Activated T-cell treated with anti-CD3 and anti-CD28 coated beads, Interleukin-2, amount 50 U/mL, for 72 hours (primary cell): ENCODE measurements at regions not wholly inside any gene's neighbourhood (a gene's known extent, or its start where the extent isn't known, plus 50 kb on each side); places are given as distances from the start of the nearest gene placed in this dataset.
"Not testable (repeated sequence)": the region's sequence is repeated elsewhere in the genome, so short reads cannot be mapped to it uniquely, and the experiment has no call there.

Experiments
- ATAC-seq, 2 donors: fragments of 150-1000 bp; cut with Tn5 transposase; replicated peaks in 1 of 2; 2 replicates each; pipeline ENCODE4 v1.10.0; 2021; ENCODE audit warnings: moderate library complexity in 2 of 2, mild to moderate bottlenecking in 1 of 2
- DNase-seq, 2 donors: peaks; one replicate each; pipeline ENCODE4 v3.0.0; 2021 to 2022; ENCODE audit warnings: mixed read lengths in 1 of 2
- H3K27ac Mint-ChIP-seq: one replicate; pipeline ENCODE4 v1.8.0; 2022; ENCODE audit warnings: mild to moderate bottlenecking, moderate library complexity, mixed read lengths
- H3K27me3 Mint-ChIP-seq: one replicate; pipeline ENCODE4 v1.8.0; 2022; ENCODE audit warnings: low read depth, mixed read lengths
- H3K36me3 Mint-ChIP-seq, 2 donors: one replicate each; pipeline ENCODE4 v1.8.0; 2022; ENCODE audit warnings: mixed read lengths in 2 of 2, mild to moderate bottlenecking in 1 of 2; ENCODE audit not compliant: insufficient read depth in 2 of 2
- H3K4me1 Mint-ChIP-seq: one replicate; pipeline ENCODE4 v1.8.0; 2022; ENCODE audit warnings: low read depth, mixed read lengths
- H3K4me3 Mint-ChIP-seq, 2 donors: one replicate each; pipeline ENCODE4 v1.8.0; 2022; ENCODE audit warnings: mild to moderate bottlenecking in 2 of 2, mixed read lengths in 2 of 2, moderate library complexity in 2 of 2
- H3K9me3 Mint-ChIP-seq, 2 donors: one replicate each; pipeline ENCODE4 v1.8.0; 2022; ENCODE audit warnings: mixed read lengths in 2 of 2

DNA sequence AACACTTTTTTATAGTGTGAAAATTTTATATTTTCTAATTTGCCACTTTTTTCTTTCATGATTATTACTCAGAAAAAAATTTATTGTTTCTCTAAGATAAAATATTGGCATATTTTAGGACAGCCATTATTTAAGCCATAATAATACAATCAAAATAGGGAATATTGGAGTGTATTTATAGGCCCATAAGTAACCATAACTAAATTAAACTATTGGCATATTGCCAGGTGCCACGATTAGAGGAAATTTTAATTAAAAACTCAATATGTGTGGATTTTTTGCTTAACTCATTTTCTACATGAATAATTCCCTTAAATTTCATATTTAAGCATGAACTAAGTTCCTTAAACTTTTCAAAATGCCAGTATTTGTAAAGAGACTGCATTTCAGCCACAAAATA is 587.8 kb downstream of the IPMK start:
- DNase-seq, result no peak
- H3K9me3 Mint-ChIP-seq, result peaks cover 9 to 10% of the 10 kb centered on the region in 2 donors
- no peaks in the 10 kb centered on the region for H3K4me1 Mint-ChIP-seq
- no peak overlapping the region for H3K27ac Mint-ChIP-seq
- peaks cover 0 to 2% of the 10 kb centered on the region in 2 donors for H3K36me3 Mint-ChIP-seq
- no peak overlapping the region for H3K4me3 Mint-ChIP-seq
- no peaks in the 10 kb centered on the region for H3K27me3 Mint-ChIP-seq
- ATAC-seq, result no peak

DNA sequence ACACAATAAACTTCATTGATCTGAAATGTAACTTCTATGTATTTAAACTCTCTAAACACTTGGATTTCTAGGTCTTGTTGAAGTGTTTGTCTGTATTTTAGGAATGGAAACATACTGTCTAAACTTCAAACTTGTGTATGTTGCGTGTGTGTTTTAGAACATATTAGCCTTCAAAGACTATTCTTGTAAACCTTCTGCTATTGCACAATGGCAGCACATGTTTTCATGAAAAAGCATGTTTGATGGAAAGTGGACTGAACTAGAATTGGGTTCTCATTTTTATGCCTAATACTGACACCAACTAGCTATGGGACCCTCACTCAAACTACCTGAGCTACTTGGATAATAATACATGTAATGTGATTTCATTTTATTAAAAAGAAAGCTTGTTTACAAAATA is 592.6 kb downstream of the IPMK start:
- Mint-ChIP-seq H3K4me1 (no peaks in the 10 kb centered on the region), H3K36me3 (no peaks in the 10 kb centered on the region), H3K4me3 (no peak overlapping the region), H3K27me3 (no peaks in the 10 kb centered on the region), H3K9me3 (peaks cover 7 to 11% of the 10 kb centered on the region in 2 donors), H3K27ac (no peak overlapping the region)
- DNase-seq, result no peak
- ATAC-seq, result no peak

DNA sequence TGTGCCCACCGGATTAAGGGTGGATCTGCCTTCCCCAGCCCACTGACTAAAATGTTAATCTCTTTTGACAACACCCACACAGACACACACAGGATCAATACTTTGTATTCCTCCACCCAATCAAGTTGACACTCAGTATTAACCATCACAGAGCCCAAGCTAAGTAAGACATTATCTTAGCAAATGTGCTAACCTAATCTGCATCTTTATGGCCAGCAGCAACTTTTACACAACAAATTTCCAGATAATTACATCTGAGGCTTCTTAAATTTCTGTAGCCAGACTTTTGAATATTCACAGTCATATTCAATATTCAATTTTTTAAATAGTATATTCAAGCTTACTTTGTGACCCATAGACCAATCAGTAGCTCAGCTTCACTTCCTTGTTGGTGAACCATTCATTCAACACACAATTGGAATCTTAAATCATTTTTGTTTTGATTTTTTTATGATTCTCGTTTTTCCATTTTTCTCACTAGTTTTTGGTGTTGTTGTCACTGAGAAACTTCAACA is 594.2 kb downstream of the IPMK start:
- no peaks in the 10 kb centered on the region for H3K36me3 Mint-ChIP-seq
- DNase-seq (no peak), ATAC-seq (no peak)
- H3K27me3 Mint-ChIP-seq, result no peaks in the 10 kb centered on the region
- H3K4me3 Mint-ChIP-seq, result no peak overlapping the region
- peaks cover 5 to 12% of the 10 kb centered on the region in 2 donors for H3K9me3 Mint-ChIP-seq
- no peaks in the 10 kb centered on the region for H3K4me1 Mint-ChIP-seq
- no peak overlapping the region for H3K27ac Mint-ChIP-seq

GRCh38 chr10:57664815-57665214 is 602.9 kb downstream of the IPMK start:
- peaks cover 3 to 6% of the 10 kb centered on the region in 2 donors for H3K9me3 Mint-ChIP-seq
- no peak for DNase-seq
- H3K36me3 Mint-ChIP-seq, result no peaks in the 10 kb centered on the region
- no peak for ATAC-seq
- H3K27ac Mint-ChIP-seq, result no peak overlapping the region
- H3K4me1 Mint-ChIP-seq, result no peaks in the 10 kb centered on the region
- no peaks in the 10 kb centered on the region for H3K27me3 Mint-ChIP-seq
- H3K4me3 Mint-ChIP-seq, result no peak overlapping the region

DNA sequence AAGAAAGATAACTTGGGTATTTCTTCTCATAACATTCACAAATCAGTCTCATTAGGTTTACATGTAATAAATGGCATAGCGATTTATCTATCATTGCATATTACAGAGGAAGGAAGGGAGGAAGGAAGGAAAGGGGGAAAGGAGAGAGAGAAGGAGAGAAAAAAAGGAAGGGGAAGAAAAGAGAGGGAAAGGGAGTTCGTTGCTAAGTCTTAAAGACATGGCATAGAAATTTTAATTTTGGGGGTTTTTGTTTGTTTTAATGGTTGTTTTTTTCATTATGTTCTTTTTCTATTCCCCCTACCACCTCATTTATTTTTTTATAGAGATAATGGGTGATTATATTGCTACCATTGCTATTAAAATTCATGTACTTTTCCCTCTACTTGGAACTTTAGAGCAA is 604.3 kb downstream of the IPMK start:
- H3K27me3 Mint-ChIP-seq, result no peaks in the 10 kb centered on the region
- no peak for DNase-seq
- no peaks in the 10 kb centered on the region for H3K36me3 Mint-ChIP-seq
- H3K4me3 Mint-ChIP-seq, result no peak overlapping the region
- H3K4me1 Mint-ChIP-seq, result no peaks in the 10 kb centered on the region
- ATAC-seq, result no peak
- peaks cover 2 to 6% of the 10 kb centered on the region in 2 donors for H3K9me3 Mint-ChIP-seq
- no peak overlapping the region for H3K27ac Mint-ChIP-seq

DNA sequence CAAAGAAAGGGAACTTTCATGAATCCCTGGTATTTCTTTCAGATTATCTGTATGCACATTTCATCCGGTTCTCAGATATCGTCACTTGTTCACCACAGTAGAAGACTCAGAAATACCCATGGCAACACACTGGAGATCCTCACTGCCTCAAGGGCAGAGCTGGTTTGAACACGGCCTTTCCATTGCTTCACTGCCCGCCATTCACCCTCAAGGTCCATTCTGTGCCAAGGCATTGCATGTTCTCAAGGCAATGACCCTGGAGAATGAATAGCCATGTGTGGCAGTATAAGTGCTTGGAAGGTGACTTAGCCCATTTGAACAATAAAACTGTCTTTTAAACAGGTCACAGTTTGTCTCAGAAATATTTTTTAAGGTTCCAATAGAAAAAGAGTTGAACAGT is 606.5 kb downstream of the IPMK start:
- peaks cover 0 to 2% of the 10 kb centered on the region in 2 donors for H3K9me3 Mint-ChIP-seq
- ATAC-seq (no peak), DNase-seq (no peak)
- H3K4me3 Mint-ChIP-seq, result no peak overlapping the region
- H3K27me3 Mint-ChIP-seq, result no peaks in the 10 kb centered on the region
- H3K4me1 Mint-ChIP-seq, result no peaks in the 10 kb centered on the region
- H3K27ac Mint-ChIP-seq, result no peak overlapping the region
- H3K36me3 Mint-ChIP-seq, result no peaks in the 10 kb centered on the region

GRCh38 chr10:57657164-57657765 is 610.4 kb downstream of the IPMK start:
- Mint-ChIP-seq H3K27me3 (no peaks in the 10 kb centered on the region), H3K27ac (no peak overlapping the region), H3K36me3 (no peaks in the 10 kb centered on the region), H3K4me1 (no peaks in the 10 kb centered on the region), H3K9me3 (no peaks in the 10 kb centered on the region), H3K4me3 (no peak overlapping the region)
- peak; percentile 48 to 50 for ATAC-seq
- peak; percentile 19 to 35 for DNase-seq

DNA sequence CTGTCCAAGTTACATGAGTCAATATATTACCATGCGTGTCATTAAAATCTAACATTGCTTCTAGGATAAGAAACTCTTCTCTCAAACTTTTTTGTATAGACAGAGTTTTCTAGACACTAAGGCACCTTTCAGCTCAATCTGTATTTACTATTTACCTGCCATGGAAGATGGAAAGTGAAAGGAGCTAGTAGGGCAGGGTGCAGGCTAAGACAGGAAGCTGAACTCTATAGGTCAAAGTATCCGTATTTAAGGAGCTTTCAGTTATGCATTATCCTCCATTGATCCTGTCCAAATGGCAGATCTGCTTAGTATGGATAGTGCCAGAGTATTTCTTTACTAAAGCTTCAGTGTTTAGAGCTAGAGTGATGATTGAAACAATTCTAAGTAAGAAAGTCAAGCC is 612.8 kb downstream of the IPMK start:
- H3K27me3 Mint-ChIP-seq, result no peaks in the 10 kb centered on the region
- ATAC-seq, result no peak
- no peak overlapping the region for H3K27ac Mint-ChIP-seq
- no peaks in the 10 kb centered on the region for H3K9me3 Mint-ChIP-seq
- no peaks in the 10 kb centered on the region for H3K4me1 Mint-ChIP-seq
- H3K4me3 Mint-ChIP-seq, result no peak overlapping the region
- H3K36me3 Mint-ChIP-seq, result no peaks in the 10 kb centered on the region
- no peak for DNase-seq

GRCh38 chr10:57645108-57645507 is 622.6 kb downstream of the IPMK start:
- not testable (repeated sequence) for H3K27me3 Mint-ChIP-seq

DNA sequence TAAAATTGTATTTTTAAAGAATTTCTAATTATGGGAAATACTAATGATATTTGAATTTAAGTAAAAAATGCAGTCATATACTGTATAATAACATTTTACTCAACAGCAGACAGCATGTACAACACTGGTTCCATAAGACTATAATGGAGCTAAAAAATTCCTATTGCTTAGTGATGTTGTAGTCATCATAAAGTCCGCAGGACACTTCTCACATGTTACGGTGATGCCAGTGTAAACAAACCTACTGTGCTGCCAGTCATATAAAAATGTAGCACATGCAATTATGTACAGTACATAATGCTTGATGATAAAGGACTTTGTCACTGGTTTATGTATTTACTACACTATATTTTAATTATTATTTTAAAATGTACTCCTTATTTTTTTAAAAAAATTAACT is 629.3 kb downstream of the IPMK start:
- H3K27me3 Mint-ChIP-seq, result no peaks in the 10 kb centered on the region
- ATAC-seq (no peak), DNase-seq (no peak)
- peaks cover 0 to 5% of the 10 kb centered on the region in 2 donors for H3K9me3 Mint-ChIP-seq
- no peak overlapping the region for H3K27ac Mint-ChIP-seq
- H3K36me3 Mint-ChIP-seq, result no peaks in the 10 kb centered on the region
- H3K4me1 Mint-ChIP-seq, result no peaks in the 10 kb centered on the region
- no peak overlapping the region for H3K4me3 Mint-ChIP-seq

More at GRCh38 chr10:57645108-57645507, 622.6 kb downstream of the IPMK start:
- DNase-seq, H3K4me3 Mint-ChIP-seq, H3K36me3 Mint-ChIP-seq, H3K4me1 Mint-ChIP-seq, H3K9me3 Mint-ChIP-seq, ATAC-seq, H3K27ac Mint-ChIP-seq: not testable (repeated sequence)

DNA sequence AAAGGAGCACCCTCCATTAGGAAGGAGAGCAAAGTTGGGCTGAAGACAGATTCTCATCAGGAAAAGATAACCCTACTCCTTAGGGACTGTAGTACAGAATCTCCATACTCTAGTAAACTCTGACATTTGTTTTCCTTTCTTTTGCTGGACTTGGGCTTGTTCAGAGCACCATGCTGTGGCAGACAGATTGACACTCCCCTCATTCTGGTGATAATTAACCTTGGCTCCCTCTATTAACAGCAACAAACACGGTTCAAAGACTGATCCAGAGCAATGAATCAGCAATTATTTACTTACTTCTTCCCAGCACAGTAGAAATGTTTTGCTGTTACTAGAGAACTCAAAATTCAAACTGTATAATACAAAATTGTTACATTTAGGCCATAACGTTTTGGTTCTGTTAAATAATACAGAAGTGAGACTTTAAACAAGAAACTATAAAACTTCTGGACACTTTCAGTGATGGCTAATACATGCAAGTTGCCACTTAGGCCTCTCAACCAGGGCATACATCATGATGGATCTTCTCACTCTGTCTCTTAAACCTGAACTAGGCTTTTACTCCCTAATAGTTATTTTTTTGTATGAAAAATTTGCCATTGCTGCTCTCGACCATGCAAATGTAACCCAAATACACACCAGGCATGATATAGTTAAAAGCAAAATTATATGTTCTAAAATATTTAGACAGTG is 639.0 kb downstream of the IPMK start:
- H3K4me3 Mint-ChIP-seq, result no peak overlapping the region
- ATAC-seq (no peak), DNase-seq (no peak)
- H3K27me3 Mint-ChIP-seq, result no peaks in the 10 kb centered on the region
- no peaks in the 10 kb centered on the region for H3K4me1 Mint-ChIP-seq
- H3K36me3 Mint-ChIP-seq, result no peaks in the 10 kb centered on the region
- H3K9me3 Mint-ChIP-seq, result peaks cover 3% of the 10 kb centered on the region in 2 donors
- H3K27ac Mint-ChIP-seq, result no peak overlapping the region

- ATAC-seq, result no peak
- no peak for DNase-seq
- no peaks in the 10 kb centered on the region for H3K4me1 Mint-ChIP-seq
- H3K4me3 Mint-ChIP-seq, result no peak overlapping the region
- peaks cover 0 to 1% of the 10 kb centered on the region in 2 donors for H3K9me3 Mint-ChIP-seq
- H3K27me3 Mint-ChIP-seq, result no peaks in the 10 kb centered on the region
- H3K27ac Mint-ChIP-seq, result no peak overlapping the region
- no peaks in the 10 kb centered on the region for H3K36me3 Mint-ChIP-seq
Measured at GRCh38 chr10:57627642-57628178, 640.0 kb downstream of the IPMK start.

GRCh38 chr10:57624856-57625592 is 642.7 kb downstream of the IPMK start:
- peaks cover 0 to 1% of the 10 kb centered on the region in 2 donors for H3K9me3 Mint-ChIP-seq
- H3K27me3 Mint-ChIP-seq, result no peaks in the 10 kb centered on the region
- no peak overlapping the region for H3K27ac Mint-ChIP-seq
- no peak for DNase-seq
- no peaks in the 10 kb centered on the region for H3K36me3 Mint-ChIP-seq
- ATAC-seq, result no peak
- H3K4me1 Mint-ChIP-seq, result no peaks in the 10 kb centered on the region
- H3K4me3 Mint-ChIP-seq, result no peak overlapping the region
